DMS79 treated with DMSO at 0.1 percent for 48 hours (cell line): ENCODE measurements at regions not wholly inside any gene's neighbourhood (a gene's known extent, or its start where the extent isn't known, plus 50 kb on each side); places are given as distances from the start of the nearest gene placed in this dataset.

Source experiments
- DNase-seq: peaks from one replicate; lab custom pipeline; 2025; lab: John Stamatoyannopoulos, UW

- DNase-seq: no peak
These were observed 288.4 kb downstream of the SNX13 start for GRCh38 chr7:17651863-17652385.

GRCh38 chr7:17654940-17655339 is 285.4 kb downstream of the SNX13 start:
- no peak for DNase-seq

DNA sequence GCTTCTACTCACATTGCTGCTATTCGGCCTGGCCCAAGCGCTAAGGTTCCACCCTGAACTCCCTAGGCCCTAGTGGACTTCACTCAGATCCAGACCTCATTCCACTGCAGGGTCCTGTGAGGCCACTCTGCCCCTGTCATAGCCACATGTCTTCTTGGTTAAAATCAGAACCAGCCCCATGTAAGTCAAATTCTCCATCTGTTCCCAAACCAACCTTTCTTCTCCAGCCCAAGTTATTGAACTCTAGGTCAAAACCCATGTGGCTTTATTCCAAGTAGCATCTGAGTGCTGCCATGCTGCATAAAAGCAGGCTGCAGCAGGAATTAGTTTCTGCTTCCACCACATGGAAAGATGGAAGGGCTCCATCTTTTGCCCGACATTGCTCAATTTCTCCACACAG is 281.2 kb downstream of the SNX13 start:
- DNase-seq: no peak

- DNase-seq: no peak
These were observed 280.2 kb downstream of the SNX13 start for GRCh38 chr7:17660116-17660515.

GRCh38 chr7:17661982-17662585 is 278.2 kb downstream of the SNX13 start:
- no peak for DNase-seq

DNA sequence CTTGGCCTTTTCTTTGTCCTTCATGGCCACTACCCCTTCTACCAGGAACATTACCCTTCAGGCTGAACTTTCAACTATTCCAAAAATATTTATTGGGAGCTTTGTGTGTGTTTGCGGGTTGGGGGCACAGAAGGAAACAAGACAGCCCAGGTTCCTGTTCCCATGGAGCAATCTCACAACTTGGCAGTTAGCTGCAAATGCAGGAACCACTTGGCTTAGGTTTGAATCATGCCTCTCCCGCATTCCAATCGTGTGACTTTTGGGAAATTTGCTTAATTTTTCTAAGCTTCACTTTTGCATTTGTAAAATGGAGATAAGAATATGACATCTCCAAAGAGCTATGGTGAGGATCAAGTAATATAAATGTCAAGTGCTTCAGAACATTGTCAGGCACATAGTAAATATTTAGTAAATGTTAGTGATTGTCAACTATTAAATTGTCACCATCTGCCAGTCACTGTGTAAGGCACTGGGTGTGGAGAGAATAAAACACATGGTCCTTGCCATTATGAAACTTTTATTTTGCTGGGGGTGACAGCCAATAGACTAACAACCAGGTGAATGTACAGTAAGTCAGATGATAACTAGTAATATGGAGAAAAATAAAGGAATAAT is 277.1 kb downstream of the SNX13 start:
- no peak for DNase-seq

- DNase-seq: no peak
These were observed 275.3 kb downstream of the SNX13 start for GRCh38 chr7:17665029-17665428.

- no peak for DNase-seq
These were observed 272.2 kb downstream of the SNX13 start for GRCh38 chr7:17668122-17668521.

- DNase-seq: no peak
These were observed 271.1 kb downstream of the SNX13 start for GRCh38 chr7:17669204-17669603.

GRCh38 chr7:17671956-17672355 is 268.3 kb downstream of the SNX13 start:
- DNase-seq: no peak

GRCh38 chr7:17672783-17673182 is 267.5 kb downstream of the SNX13 start:
- no peak for DNase-seq

- no peak for DNase-seq
These were observed 265.9 kb downstream of the SNX13 start for GRCh38 chr7:17674166-17674942.

GRCh38 chr7:17674943-17675608 is 265.2 kb downstream of the SNX13 start:
- DNase-seq: no peak

GRCh38 chr7:17677408-17677807 is 262.9 kb downstream of the SNX13 start:
- no peak for DNase-seq

DNA sequence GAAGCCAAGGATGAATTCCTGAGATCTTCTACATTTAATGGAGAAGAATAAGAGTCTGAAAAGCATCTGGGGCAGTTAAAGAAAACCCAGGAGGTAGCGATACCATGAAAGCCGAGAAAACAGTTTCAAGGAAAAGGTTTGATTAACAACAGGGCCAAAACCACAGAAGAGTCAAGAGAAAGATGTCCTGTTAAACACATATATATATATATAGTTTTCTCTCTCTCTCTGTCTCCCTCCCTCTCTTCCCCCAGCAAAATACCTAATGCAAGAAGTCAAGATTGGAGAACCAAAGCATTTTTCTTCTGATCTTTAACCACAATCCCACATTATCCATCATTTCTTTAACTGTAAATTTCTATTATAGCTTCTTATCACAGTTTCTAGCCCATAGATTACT is 261.4 kb downstream of the SNX13 start:
- no peak for DNase-seq

- DNase-seq: no peak
These were observed 260.8 kb downstream of the SNX13 start for GRCh38 chr7:17679458-17679857.

GRCh38 chr7:17680026-17680425 is 260.3 kb downstream of the SNX13 start:
- no peak for DNase-seq

DNA sequence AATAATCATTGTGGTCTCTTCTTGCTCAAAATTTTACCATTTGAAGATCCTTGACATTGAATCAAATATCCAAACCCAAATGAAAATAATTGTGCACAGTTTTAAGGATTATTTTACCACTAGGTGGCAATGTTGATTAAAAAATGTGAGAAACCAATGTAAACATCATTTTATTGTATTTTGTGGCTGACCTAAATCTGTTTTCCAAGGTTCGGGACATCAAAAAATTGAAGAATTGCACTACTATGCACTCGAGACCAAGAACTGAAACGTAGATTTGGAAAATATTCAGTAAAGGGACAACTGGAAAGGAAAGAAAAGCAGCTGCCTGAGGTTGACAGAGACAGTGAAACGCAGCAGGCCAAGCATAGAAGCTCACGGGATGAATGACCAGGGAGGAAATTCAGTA is 259.3 kb downstream of the SNX13 start:
- no peak for DNase-seq

DNA sequence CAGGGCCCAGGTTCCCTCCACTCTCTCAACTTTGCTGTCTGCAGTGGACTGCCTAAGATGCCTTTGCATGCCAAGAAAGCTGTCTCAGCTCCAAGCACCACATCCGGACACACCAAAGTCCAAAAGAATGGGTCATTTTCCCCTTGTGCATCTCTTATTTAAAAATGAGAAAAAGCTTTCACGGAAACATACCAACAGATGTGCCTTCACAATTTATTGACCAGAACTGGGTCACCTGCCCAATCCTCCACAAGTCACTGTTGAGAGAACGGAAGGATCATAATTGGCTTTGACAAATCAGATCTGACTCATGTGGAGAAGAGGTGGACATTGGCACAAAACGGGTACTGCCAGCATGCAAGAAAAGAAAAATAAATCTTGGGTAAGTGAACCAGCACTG is 258.3 kb downstream of the SNX13 start:
- no peak for DNase-seq

DNA sequence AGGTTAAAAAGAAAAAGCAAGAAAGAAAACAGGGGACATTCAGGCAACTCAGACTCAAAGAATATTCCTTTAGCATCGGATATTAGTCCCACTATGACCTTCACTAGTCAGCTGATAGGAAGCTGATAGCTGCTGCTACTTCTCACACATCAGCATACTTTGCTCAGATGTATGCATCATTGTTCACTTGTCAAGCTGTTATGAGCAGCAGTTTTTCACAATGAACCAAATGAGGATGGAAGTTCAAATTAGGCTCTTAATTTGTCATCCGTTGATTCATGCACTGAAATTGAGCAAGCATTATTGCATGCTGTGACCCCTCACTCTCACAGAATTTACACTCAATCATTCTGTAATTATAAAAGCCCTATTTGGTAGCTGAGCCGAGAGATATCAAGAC is 257.7 kb downstream of the SNX13 start:
- no peak for DNase-seq

DNA sequence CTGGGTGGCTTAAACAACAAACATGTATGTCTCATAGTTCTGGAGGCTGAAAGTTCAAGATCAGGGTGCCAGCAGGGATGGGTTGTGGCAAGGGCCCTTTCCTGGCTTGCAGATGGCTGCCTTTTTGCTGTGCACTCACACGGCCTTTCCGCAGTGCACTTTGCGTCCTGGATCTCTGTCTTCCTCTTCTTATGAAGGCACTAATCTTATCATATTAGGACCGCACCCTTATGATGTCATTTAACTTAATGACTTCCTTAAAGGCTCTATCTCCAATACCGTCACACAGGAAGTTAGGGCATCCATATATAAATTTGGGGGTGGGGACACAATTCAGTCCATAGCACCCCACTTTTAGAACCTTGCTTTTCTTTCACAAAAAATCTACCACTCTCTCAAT is 255.2 kb downstream of the SNX13 start:
- DNase-seq: no peak

- no peak for DNase-seq
These were observed 252.9 kb downstream of the SNX13 start for GRCh38 chr7:17687361-17687760.
